ENCODE measurements at regions not wholly inside any gene's neighbourhood (a gene's known extent, or its start where the extent isn't known, plus 50 kb on each side); places are given as distances from the start of the nearest gene placed in this dataset.
"Not testable (repeated sequence)": the region's sequence is repeated elsewhere in the genome, so short reads cannot be mapped to it uniquely, and the experiment has no call there.

DNA sequence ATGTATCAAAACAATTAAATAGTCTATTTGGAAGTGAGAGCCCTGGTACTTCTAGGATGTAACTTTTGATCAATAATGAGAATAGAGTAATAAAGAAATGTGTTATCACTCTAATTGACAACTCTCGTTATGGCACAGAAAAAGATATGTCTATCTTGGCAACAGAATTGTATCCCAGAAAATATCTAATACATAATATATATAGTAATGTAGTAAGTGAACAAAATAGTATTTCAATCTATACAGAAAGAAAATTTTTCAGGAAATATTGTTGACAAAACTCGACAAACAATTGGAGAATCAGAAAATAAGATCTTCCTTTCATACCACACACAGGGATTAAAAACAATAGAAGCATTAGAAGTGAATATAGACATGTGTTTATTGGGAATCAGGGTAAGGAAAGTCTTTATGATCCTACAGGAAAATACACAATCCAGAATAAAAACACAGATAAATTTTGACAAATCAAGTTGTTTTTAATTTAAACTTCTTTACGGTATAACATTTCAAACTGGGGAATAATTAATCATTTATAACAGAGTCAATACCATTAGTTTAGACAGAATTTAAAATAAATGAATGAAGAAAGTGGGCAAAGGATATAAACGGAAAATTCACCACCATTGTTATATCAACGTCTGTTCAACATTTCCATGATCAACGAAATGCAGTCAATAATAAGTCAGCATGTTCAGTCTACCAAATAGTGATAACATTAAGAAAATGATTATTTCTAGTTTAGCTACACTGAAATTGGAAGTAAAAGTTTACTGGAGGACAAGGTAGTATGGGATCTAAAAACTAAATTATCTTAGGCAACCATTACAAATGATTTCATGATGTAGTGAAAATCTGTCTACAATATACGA, 1526.5 kb upstream of the TPTE start:
- Histone ChIP-seq H3K9me3 (ENCODE audit: insufficient read depth, low read depth, low read length) (peaks cover 100% of the 10 kb centered on the region), H3K27me3 (ENCODE audit: insufficient read depth, low read length) (no peaks in the 10 kb centered on the region), H3K4me3 (ENCODE audit: low read length) (no peak overlapping the region; the same call in 1 of the 2 replicates), H3K36me3 (ENCODE audit: insufficient read depth, low read depth, low read length) (no peaks in the 10 kb centered on the region), H3K4me1 (ENCODE audit: insufficient read depth, low read length) (no peaks in the 10 kb centered on the region), H3K9ac (ENCODE audit: low read depth, low read length) (no peak overlapping the region), H3K27ac (ENCODE audit: low read length) (no peak overlapping the region)

DNA sequence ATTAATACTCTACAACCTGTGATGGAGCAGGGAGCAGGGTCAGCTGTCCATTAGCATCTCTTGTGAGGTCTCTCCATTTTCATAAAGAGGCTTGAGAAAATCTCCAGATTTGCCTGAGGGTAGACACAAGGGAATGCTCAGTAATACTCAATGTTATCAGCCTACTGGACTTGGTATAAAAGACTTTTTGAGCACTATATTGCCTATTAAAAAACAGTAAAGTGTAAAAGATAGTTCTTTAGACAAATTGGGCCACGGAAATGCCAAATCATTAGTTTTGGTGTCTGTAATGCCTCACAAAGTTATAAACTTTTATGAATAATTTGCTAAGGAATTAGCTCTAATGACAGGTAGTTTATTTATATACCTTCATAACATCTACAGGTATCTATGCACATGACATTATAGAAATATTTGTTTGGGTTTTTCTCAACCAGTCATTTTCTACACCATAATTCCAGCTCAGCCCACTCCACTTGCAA, 1524.9 kb upstream of the TPTE start:
- H3K4me1 ChIP-seq (ENCODE audit: insufficient read depth, low read length); H3K4me3 ChIP-seq (ENCODE audit: low read length); H3K36me3 ChIP-seq (ENCODE audit: insufficient read depth, low read depth, low read length); H3K9ac ChIP-seq (ENCODE audit: low read depth, low read length); H3K27ac ChIP-seq (ENCODE audit: low read length); H3K27me3 ChIP-seq (ENCODE audit: insufficient read depth, low read length): not testable (repeated sequence)
- peaks cover 97% of the 10 kb centered on the region for H3K9me3 ChIP-seq (ENCODE audit: insufficient read depth, low read depth, low read length)

DNA sequence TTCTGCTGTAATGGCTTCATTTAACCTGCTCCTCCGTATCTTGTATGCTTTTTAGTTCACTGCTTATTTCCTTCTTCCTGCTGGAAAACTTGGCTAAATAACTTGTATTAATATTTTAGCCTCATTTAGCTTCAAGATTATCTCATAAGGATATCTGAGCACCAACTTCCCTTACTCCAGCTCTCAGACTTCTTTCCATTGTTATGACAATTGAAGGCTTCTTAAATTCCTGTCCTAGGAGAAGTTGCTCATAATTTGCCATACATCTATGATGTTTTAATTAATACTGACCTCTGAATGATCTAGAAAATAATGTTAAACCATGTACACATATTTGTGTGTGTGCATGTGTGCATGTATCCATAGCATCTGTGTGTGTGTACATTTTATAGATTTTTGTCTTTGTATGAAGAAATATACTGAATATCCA, 1524.4 kb upstream of the TPTE start:
- no peak overlapping the region for H3K9ac ChIP-seq (ENCODE audit: low read depth, low read length)
- H3K27me3 ChIP-seq (ENCODE audit: insufficient read depth, low read length), result no peaks in the 10 kb centered on the region
- H3K4me1 ChIP-seq (ENCODE audit: insufficient read depth, low read length), result no peaks in the 10 kb centered on the region
- H3K9me3 ChIP-seq (ENCODE audit: insufficient read depth, low read depth, low read length), result peaks cover 95% of the 10 kb centered on the region
- no peak overlapping the region for H3K27ac ChIP-seq (ENCODE audit: low read length)
- no peaks in the 10 kb centered on the region for H3K36me3 ChIP-seq (ENCODE audit: insufficient read depth, low read depth, low read length)
- no peak overlapping the region for H3K4me3 ChIP-seq (ENCODE audit: low read length)

DNA sequence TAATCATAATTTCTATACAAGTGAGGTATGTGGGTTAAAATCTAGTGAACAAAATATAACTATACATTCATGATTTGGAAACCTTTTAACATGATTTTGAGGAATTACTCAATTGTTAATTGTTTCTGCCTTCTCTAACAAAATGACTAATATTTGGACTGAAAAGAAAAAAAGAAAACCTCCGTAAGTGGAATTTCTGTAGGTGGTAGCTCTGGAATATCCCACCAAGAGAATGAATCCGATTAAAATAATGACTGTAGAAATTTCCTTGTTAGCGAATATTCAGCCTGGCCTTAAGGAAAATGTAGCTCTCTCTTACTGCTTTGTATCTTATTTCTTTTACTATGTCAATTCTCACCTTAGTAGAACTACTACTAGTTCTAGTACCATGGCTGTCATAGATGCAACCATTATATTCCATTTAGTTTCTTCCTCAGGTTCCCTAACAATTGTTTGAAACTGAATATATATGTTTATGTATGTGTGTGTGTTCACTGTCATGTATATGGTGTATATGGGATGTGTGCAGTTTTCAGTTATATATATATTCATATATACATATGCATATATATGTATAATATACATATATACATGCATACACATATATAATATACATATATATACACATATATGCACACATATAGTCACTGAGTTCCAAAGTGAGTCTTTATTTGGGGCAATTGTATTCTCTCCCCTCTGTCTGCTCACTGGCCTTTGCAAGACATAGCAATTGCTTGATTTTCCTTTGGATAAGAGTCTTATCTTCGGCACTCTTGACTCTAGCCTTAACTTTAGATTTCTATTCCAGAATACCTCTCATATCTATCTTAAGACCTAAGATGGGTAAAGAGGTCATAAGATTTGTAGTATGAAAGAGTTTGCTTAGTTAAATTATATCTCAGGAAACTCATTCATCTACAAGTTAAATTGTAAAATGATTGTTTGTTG, 1523.7 kb upstream of the TPTE start:
- H3K4me3 ChIP-seq (ENCODE audit: low read length); H3K9ac ChIP-seq (ENCODE audit: low read depth, low read length); H3K27ac ChIP-seq (ENCODE audit: low read length); H3K4me1 ChIP-seq (ENCODE audit: insufficient read depth, low read length); H3K27me3 ChIP-seq (ENCODE audit: insufficient read depth, low read length); H3K36me3 ChIP-seq (ENCODE audit: insufficient read depth, low read depth, low read length): not testable (repeated sequence)
- H3K9me3 ChIP-seq (ENCODE audit: insufficient read depth, low read depth, low read length), result peaks cover 95% of the 10 kb centered on the region

DNA sequence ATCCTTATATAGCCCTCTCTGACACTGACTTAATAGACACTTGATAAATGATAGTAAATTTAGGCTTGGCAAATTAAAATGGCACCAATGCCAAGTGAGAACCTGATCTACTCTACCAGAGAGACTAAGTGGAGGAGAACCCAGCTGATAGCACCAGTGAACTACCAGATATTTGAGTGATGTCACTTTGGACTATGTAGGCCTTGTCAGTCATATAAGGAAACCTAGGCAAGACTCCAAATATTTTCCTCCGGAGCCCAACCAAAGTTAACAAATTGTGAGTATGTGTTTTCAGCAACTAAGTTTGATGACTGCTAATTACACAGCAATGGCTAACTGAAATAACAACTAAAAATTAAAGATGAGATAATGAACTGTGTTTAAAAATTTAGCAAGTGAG, 1522.9 kb upstream of the TPTE start:
- not testable (repeated sequence) for H3K4me3 ChIP-seq (ENCODE audit: low read length); H3K9ac ChIP-seq (ENCODE audit: low read depth, low read length)
- H3K9me3 ChIP-seq (ENCODE audit: insufficient read depth, low read depth, low read length), result peaks cover 94% of the 10 kb centered on the region

DNA sequence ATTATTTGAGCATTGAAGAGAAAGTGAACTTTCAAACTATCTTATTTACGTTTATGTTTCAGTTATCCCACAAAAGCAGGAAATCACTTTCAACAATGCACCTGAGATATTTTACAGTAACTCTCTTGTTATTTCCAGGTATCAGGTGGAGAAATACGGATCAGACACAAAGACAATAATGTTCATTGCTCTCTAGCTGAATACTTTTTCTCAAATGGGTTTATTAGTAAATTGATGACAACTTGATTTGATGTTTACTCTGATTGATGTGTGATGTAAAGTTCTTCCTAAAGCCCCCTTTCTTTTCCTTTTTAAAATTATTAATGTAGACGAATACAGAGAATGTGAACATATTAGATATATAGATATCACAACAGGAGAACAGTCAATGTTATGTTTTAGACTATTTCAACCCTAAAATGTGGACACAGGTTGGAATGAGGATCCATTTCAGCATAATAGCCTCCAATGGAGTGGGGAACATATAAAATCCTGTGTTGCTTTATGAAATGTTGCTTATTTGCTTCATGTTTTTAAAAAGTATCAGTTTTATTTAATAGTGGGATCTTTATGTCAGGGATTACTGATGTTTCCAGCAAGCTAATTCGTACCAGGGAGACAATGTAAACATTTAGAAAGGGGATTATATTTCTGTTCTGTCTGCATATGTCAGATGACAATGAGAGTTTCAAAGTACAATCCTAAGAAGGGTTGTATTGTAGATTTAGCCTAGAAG, 1522.3 kb upstream of the TPTE start:
- no peaks in the 10 kb centered on the region for H3K36me3 ChIP-seq (ENCODE audit: insufficient read depth, low read depth, low read length)
- no peak overlapping the region for H3K27ac ChIP-seq (ENCODE audit: low read length)
- H3K4me3 ChIP-seq (ENCODE audit: low read length), result no peak overlapping the region
- H3K27me3 ChIP-seq (ENCODE audit: insufficient read depth, low read length), result no peaks in the 10 kb centered on the region
- H3K9ac ChIP-seq (ENCODE audit: low read depth, low read length), result no peak overlapping the region
- peaks cover 94% of the 10 kb centered on the region for H3K9me3 ChIP-seq (ENCODE audit: insufficient read depth, low read depth, low read length)
- H3K4me1 ChIP-seq (ENCODE audit: insufficient read depth, low read length), result no peaks in the 10 kb centered on the region

More for the DNA sequence above, 1522.9 kb upstream of the TPTE start:
- H3K27me3 ChIP-seq (ENCODE audit: insufficient read depth, low read length); H3K36me3 ChIP-seq (ENCODE audit: insufficient read depth, low read depth, low read length); H3K4me1 ChIP-seq (ENCODE audit: insufficient read depth, low read length); H3K27ac ChIP-seq (ENCODE audit: low read length): not testable (repeated sequence)

DNA sequence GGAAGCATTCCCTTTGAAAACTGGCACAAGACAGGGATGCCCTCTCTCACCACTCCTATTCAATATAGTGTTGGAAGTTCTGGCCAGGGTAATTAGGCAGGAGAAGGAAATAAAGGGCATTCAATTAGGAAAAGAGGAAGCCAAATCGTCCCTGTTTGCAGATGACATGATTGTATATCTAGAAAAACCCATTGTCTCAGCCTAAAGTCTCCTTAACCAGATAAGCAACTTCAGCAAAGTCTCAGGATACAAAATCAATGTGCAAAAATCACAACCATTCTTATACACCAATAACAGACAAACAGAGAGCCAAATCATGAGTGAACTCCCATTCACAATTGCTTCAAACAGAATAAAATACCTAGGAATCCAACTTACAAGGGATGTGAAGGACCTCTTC, 1521.3 kb upstream of the TPTE start:
- H3K9me3 ChIP-seq (ENCODE audit: insufficient read depth, low read depth, low read length), result peaks cover 94% of the 10 kb centered on the region
- H3K27ac ChIP-seq (ENCODE audit: low read length); H3K36me3 ChIP-seq (ENCODE audit: insufficient read depth, low read depth, low read length); H3K27me3 ChIP-seq (ENCODE audit: insufficient read depth, low read length); H3K4me3 ChIP-seq (ENCODE audit: low read length); H3K9ac ChIP-seq (ENCODE audit: low read depth, low read length); H3K4me1 ChIP-seq (ENCODE audit: insufficient read depth, low read length): not testable (repeated sequence)

DNA sequence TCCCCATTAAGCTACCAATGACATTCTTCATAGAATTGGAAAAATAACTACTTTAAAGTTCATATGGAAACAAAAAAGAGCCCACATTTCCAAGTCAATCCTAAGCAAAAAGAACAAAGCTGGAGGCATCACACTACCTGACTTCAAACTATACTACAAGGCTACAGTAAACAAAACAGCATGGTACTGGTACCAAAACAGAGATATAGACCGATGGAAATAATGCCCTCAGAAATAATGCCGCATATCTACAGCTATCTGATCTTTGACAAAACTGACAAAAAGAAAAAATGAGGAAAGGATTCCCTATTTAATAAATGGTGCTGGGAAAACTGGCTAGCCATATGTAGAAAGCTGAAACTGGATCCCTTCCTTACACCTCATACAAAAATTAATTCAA, 1520.7 kb upstream of the TPTE start:
- H3K4me3 ChIP-seq (ENCODE audit: low read length); H3K27me3 ChIP-seq (ENCODE audit: insufficient read depth, low read length); H3K36me3 ChIP-seq (ENCODE audit: insufficient read depth, low read depth, low read length); H3K4me1 ChIP-seq (ENCODE audit: insufficient read depth, low read length); H3K27ac ChIP-seq (ENCODE audit: low read length); H3K9ac ChIP-seq (ENCODE audit: low read depth, low read length): not testable (repeated sequence)
- peaks cover 94% of the 10 kb centered on the region for H3K9me3 ChIP-seq (ENCODE audit: insufficient read depth, low read depth, low read length)

DNA sequence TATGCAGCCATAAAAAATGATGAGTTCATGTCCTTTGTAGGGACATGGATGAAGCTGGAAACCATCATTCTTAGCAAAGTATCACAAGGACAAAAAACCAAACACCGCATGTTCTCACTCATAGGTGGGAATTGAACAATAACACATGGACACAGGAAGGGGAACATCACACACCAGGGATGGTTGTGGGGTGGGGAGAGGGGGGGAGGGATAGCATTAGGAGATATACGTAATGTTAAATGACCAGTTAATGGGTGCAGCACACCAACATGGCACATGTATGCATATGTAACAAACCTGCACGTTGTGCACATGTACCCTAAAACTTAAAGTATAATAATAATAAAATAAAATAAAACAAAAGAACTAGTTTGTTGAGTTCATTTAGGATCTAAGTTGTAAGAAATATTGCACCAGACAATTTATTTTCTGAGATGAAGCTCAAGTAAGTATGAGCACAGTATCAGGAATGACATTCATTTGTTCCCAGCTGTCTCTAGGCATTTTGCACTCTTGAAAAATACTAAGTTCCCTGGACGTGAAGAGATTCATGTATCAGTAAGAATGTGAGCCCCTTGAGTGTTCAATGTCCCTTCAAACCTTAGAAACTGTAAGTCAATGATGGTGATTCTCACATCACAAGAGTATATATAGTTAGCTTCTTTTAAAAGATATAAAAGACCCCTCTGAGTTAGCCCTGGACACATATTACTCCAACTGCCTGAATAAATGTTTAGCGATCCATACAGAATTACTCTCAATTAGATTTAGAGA, 1519.3 kb upstream of the TPTE start:
- not testable (repeated sequence) for H3K27me3 ChIP-seq (ENCODE audit: insufficient read depth, low read length); H3K36me3 ChIP-seq (ENCODE audit: insufficient read depth, low read depth, low read length); H3K4me1 ChIP-seq (ENCODE audit: insufficient read depth, low read length); H3K9ac ChIP-seq (ENCODE audit: low read depth, low read length); H3K4me3 ChIP-seq (ENCODE audit: low read length); H3K27ac ChIP-seq (ENCODE audit: low read length)
- H3K9me3 ChIP-seq (ENCODE audit: insufficient read depth, low read depth, low read length), result peaks cover 94% of the 10 kb centered on the region

DNA sequence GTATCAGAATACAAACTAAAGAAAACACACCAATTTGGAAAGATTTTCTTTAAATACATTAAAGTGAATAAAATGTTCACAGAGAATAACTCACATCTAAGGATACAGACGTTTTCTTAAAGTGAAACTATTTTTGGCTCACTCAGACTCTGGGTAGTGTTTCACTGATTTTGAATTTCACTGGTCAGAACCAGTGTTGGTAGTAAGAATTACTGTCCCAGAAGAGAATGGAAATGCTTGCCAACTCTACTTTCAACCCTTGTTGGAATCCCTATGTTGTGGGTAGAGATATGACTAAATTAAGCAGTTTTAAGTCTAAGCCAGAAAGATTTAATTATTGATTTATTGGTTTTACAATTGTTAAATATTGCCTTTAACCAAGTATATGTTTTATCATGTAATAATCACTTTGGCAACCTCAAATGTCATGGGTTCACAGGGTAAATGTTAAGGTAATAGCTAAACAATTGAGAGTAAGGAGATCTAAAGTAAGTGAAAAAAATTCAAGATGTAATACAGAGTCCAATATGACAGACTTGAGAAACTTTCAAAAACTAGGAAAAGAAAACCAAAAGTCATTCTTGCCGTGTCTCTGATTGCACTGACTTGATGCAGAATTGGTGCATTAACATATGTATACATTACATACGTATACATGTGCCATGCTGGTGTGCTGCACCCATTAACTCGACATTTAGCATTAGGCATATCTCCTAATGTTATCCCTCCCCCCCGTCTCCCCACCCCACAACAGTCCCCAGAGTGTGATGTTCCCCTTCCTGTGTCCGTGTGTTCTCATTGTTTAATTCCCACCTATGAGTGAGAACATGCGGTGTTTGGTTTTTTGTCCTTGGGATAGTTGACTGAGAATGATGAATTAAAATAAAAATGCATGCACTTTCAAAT, 1517.2 kb upstream of the TPTE start:
- not testable (repeated sequence) for H3K4me3 ChIP-seq (ENCODE audit: low read length); H3K27me3 ChIP-seq (ENCODE audit: insufficient read depth, low read length); H3K4me1 ChIP-seq (ENCODE audit: insufficient read depth, low read length); H3K36me3 ChIP-seq (ENCODE audit: insufficient read depth, low read depth, low read length); H3K9ac ChIP-seq (ENCODE audit: low read depth, low read length); H3K27ac ChIP-seq (ENCODE audit: low read length)
- peaks cover 93% of the 10 kb centered on the region for H3K9me3 ChIP-seq (ENCODE audit: insufficient read depth, low read depth, low read length)
